H9 (cell line): ENCODE measurements at regions not wholly inside any gene's neighbourhood (a gene's known extent, or its start where the extent isn't known, plus 50 kb on each side); places are given as distances from the start of the nearest gene placed in this dataset.

Source experiments
- DNase-seq: peaks from one replicate; pipeline ENCODE4 v3.0.0-alpha.2; 2017
- H2AFZ ChIP-seq: one replicate; pipeline ENCODE4 v1.6.1; 2013; ENCODE audit warnings: mild to moderate bottlenecking, low read length, control low read depth, moderate library complexity
- H2AK5ac ChIP-seq: 2 replicates; pipeline ENCODE4 v1.6.1; 2013; ENCODE audit warnings: low read length, control low read depth, mixed read lengths; ENCODE audit not compliant: insufficient read length
- H2BK120ac ChIP-seq: one replicate; pipeline ENCODE4 v1.6.1; 2013; ENCODE audit warnings: low read depth, mild to moderate bottlenecking, low read length, control low read depth, inconsistent platforms; ENCODE audit not compliant: poor library complexity, severe bottlenecking
- H2BK12ac ChIP-seq: 2 replicates; pipeline ENCODE4 v1.6.1; 2013; ENCODE audit warnings: low read length, control low read depth, mixed read lengths, low read depth; ENCODE audit not compliant: insufficient read length
- H2BK15ac ChIP-seq: 2 replicates; pipeline ENCODE4 v1.6.1; 2013; ENCODE audit warnings: low read depth, low read length, control low read depth
- H2BK20ac ChIP-seq: one replicate; pipeline ENCODE4 v1.6.1; 2013; ENCODE audit warnings: low read depth, mild to moderate bottlenecking, low read length, control low read depth, inconsistent platforms; ENCODE audit not compliant: poor library complexity, severe bottlenecking
- H2BK5ac ChIP-seq: 2 replicates; pipeline ENCODE4 v1.6.1; 2013; ENCODE audit warnings: low read length, control low read depth, mixed read lengths; ENCODE audit not compliant: insufficient read length
- H3K14ac ChIP-seq: 2 replicates; pipeline ENCODE4 v1.6.1; 2013; ENCODE audit warnings: low read length, control low read depth; ENCODE audit not compliant: insufficient read depth
- H3K18ac ChIP-seq: 2 replicates; pipeline ENCODE4 v1.6.1; 2013; ENCODE audit warnings: low read depth, mild to moderate bottlenecking, mixed read lengths, low read length, control low read depth; ENCODE audit not compliant: insufficient read length
- H3K23ac ChIP-seq: 2 replicates; pipeline ENCODE4 v1.6.1; 2013; ENCODE audit warnings: low read length, control low read depth, mixed read lengths, low read depth; ENCODE audit not compliant: insufficient read length
- H3K23me2 ChIP-seq: 2 replicates; pipeline ENCODE4 v1.6.1; 2013; ENCODE audit warnings: low read depth, mild to moderate bottlenecking, mixed read lengths, low read length, control low read depth; ENCODE audit not compliant: insufficient read length, poor library complexity, severe bottlenecking
- H3K27ac ChIP-seq: 2 replicates; pipeline ENCODE4 v1.5.1; 2013; ENCODE audit warnings: low read length, control low read depth, mixed read lengths, low read depth; ENCODE audit not compliant: insufficient read length
- H3K27me3 ChIP-seq: 2 replicates; pipeline ENCODE4 v1.6.1; 2013; ENCODE audit warnings: low read length, control low read depth, inconsistent platforms; ENCODE audit not compliant: insufficient read depth
- H3K4ac ChIP-seq: 2 replicates; pipeline ENCODE4 v1.6.1; 2013; ENCODE audit warnings: low read depth, mild to moderate bottlenecking, control low read depth, inconsistent platforms, low read length, moderate library complexity
- H3K4me1 ChIP-seq: 2 replicates; pipeline ENCODE4 v1.6.1; 2013; ENCODE audit warnings: low read length, control low read depth, inconsistent platforms; ENCODE audit not compliant: insufficient read depth
- H3K4me2 ChIP-seq: 2 replicates; pipeline ENCODE4 v1.6.1; 2013; ENCODE audit warnings: low read length, control low read depth, mixed read lengths; ENCODE audit not compliant: insufficient read length, insufficient read depth
- H3K56ac ChIP-seq: 2 replicates; pipeline ENCODE4 v1.6.1; 2013; ENCODE audit warnings: low read depth, mild to moderate bottlenecking, mixed read lengths, low read length, control low read depth; ENCODE audit not compliant: insufficient read length
- H3K79me1 ChIP-seq: 2 replicates; pipeline ENCODE4 v1.6.1; 2013; ENCODE audit warnings: low read depth, mild to moderate bottlenecking, moderate library complexity, low read length, control low read depth, inconsistent platforms; ENCODE audit not compliant: insufficient read depth, poor library complexity, severe bottlenecking
- H3K79me2 ChIP-seq: 2 replicates; pipeline ENCODE4 v1.6.1; 2013; ENCODE audit warnings: low read length, control low read depth, inconsistent platforms; ENCODE audit not compliant: insufficient read depth
- H3K9ac ChIP-seq: 2 replicates; pipeline ENCODE4 v1.6.1; 2013; ENCODE audit warnings: low read length, control low read depth, mixed read lengths; ENCODE audit not compliant: insufficient read length; ENCODE audit errors: extremely low read depth
- H3K9me3 ChIP-seq: one replicate; pipeline ENCODE4 v1.6.1; 2013; ENCODE audit warnings: low read depth, low read length, inconsistent platforms; ENCODE audit not compliant: control insufficient read depth
- H3T11ph ChIP-seq: one replicate; pipeline ENCODE4 v1.6.1; 2013; ENCODE audit warnings: mild to moderate bottlenecking, low read length, control low read depth, inconsistent platforms
- H4K20me1 ChIP-seq: one replicate; pipeline ENCODE4 v1.6.1; 2013; ENCODE audit not compliant: control insufficient read depth, insufficient read length, insufficient read depth
- H4K5ac ChIP-seq: 2 replicates; pipeline ENCODE4 v1.6.1; 2013; ENCODE audit warnings: low read depth, mild to moderate bottlenecking, mixed read lengths, low read length, control low read depth; ENCODE audit not compliant: insufficient read length
- H4K8ac ChIP-seq: replicated peaks from 2 replicates; pipeline ENCODE4 v1.6.1; 2013; ENCODE audit warnings: low read length, control low read depth, mixed read lengths, low read depth; ENCODE audit not compliant: insufficient read length
- H4K91ac ChIP-seq: 2 replicates; pipeline ENCODE4 v1.6.1; 2013; ENCODE audit warnings: low read depth, mild to moderate bottlenecking, moderate library complexity, mixed read lengths, low read length, control low read depth; ENCODE audit not compliant: insufficient read length
- H3K27ac Mint-ChIP-seq, 3 experiments: 2 replicates in 2 of 3; 3 replicates in 1 of 3; pipeline ENCODE4 v1.8.0; 2020 to 2021; ENCODE audit warnings: mixed read lengths in 3 of 3, mild to moderate bottlenecking in 1 of 3, moderate library complexity in 1 of 3
- H3K27me3 Mint-ChIP-seq: 2 replicates; pipeline ENCODE4 v1.8.0; 2021; ENCODE audit warnings: low read depth, mild to moderate bottlenecking, moderate library complexity, mixed read lengths
- H3K36me3 Mint-ChIP-seq, 3 experiments: 2 replicates in 2 of 3; 3 replicates in 1 of 3; pipeline ENCODE4 v1.8.0; 2020 to 2021; ENCODE audit warnings: low read depth in 3 of 3, mixed read lengths in 3 of 3; ENCODE audit not compliant: insufficient read depth in 1 of 3
- H3K4me1 Mint-ChIP-seq, 2 experiments: 2 replicates each; pipeline ENCODE4 v1.8.0; 2020; ENCODE audit warnings: mixed read lengths in 2 of 2
- H3K4me3 Mint-ChIP-seq, 2 experiments: 2 replicates in 1 of 2; 3 replicates in 1 of 2; pipeline ENCODE4 v1.8.0; 2020 to 2021; ENCODE audit warnings: mild to moderate bottlenecking in 2 of 2, mixed read lengths in 2 of 2, moderate library complexity in 1 of 2
- H3K9me3 Mint-ChIP-seq, 2 experiments: 2 replicates in 1 of 2; 3 replicates in 1 of 2; pipeline ENCODE4 v1.8.0; 2020; ENCODE audit warnings: mild to moderate bottlenecking in 2 of 2, mixed read lengths in 2 of 2, moderate library complexity in 1 of 2
- CTCF ChIP-seq: fragments of 200-600 bp; sonication (generic); conservative IDR thresholded peaks from 3 replicates; pipeline ENCODE4 v1.8.0; 2021; ENCODE audit warnings: antibody characterized with exemption, mild to moderate bottlenecking
- WGBS: extraction: QIAGEN DNeasy Blood & Tissue Kit; methylation state at CpG from one replicate; pipeline ENCODE4 v1.1.7; 2013; ENCODE audit warnings: missing lambda C conversion rate, low lambda C conversion rate, mixed read lengths; ENCODE audit not compliant: insufficient read length; ENCODE audit errors: extremely low coverage; 5-methylcytosine and 5-hydroxymethylcytosine counted together

GRCh38 chr5:17329571-17329970, 112.1 kb downstream of the BASP1 start:
- Histone ChIP-seq H3K9me3 (no peaks in the 10 kb centered on the region), H3K14ac (no peak overlapping the region), H3K23me2 (no peaks in the 10 kb centered on the region), H3K18ac (no peak overlapping the region), H3K56ac (no peak overlapping the region), H2BK5ac (no peak overlapping the region), H2BK120ac (no peak overlapping the region), H2BK15ac (no peak overlapping the region), H3K4me2 (no peak overlapping the region), H4K20me1 (no peaks in the 10 kb centered on the region), H4K91ac (no peak overlapping the region), H3K23ac (no peak overlapping the region), H4K5ac (no peak overlapping the region), H3K79me1 (no peaks in the 10 kb centered on the region), H2AK5ac (no peak overlapping the region), H2BK20ac (no peak overlapping the region), H3T11ph (no peak overlapping the region), H3K27me3 (no peaks in the 10 kb centered on the region), H2BK12ac (no peak overlapping the region), H3K79me2 (no peaks in the 10 kb centered on the region), H3K4me1 (no peaks in the 10 kb centered on the region), H3K4ac (no peak overlapping the region), H3K9ac (no peak overlapping the region), H3K27ac (no peak overlapping the region), H2AFZ (no peak overlapping the region), H4K8ac (no peak overlapping the region)
- no peak for TF ChIP-seq CTCF
- no peak overlapping the region for H3K4me3 Mint-ChIP-seq
- peaks cover 0 to 9% (median 3%) of the 10 kb centered on the region in 3 experiments; a peak in 3 of 7 replicates for H3K36me3 Mint-ChIP-seq
- no CpG with 5 or more reads among the region's 3 CpGs for WGBS
- H3K9me3 Mint-ChIP-seq = peaks cover 2 to 3% of the 10 kb centered on the region in 2 experiments; a peak in 2 of 5 replicates
- 0 out of 4 replicates have a peak, but pooled peaks cover 0 to 2% of the 10 kb centered on the region in 2 experiments for H3K4me1 Mint-ChIP-seq
- H3K27ac Mint-ChIP-seq = no peak overlapping the region
- H3K27me3 Mint-ChIP-seq = no peaks in the 10 kb centered on the region; the same call in 1 of the 2 replicates
- no peak for DNase-seq
